Inflammatory macrophage treated with lipopolysaccharide for 4 hours (primary cell): ENCODE measurements at regions not wholly inside any gene's neighbourhood (a gene's known extent, or its start where the extent isn't known, plus 50 kb on each side); places are given as distances from the start of the nearest gene placed in this dataset.

Source experiments
- DNase-seq: peaks from one replicate; pipeline ENCODE4 v3.0.0-alpha.2; 2020

GRCh38 chr6:137763436-137763835 is 103.6 kb upstream of the TNFAIP3 start:
- DNase-seq, result no peak

DNA sequence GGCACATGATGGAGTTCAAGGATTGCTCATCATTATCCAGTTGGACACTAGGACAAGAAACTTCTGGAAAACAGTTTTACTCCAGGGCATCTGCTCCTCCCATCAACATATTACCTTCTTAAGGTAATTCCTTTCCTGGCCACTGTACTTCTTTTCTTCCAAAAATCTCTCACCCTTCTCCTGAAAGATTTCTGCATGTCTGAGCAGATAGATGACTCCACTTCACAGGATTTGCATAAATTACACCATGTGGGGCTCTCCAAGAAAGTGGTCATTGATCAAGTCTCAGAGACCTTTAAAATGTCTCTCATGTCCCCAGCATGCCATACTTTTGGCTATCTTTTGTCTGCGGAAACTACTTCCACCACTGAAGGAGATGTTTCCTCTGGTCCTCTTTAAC is 103.2 kb upstream of the TNFAIP3 start:
- DNase-seq, result peak; percentile 62

- peak; percentile 50 for DNase-seq
Measured at GRCh38 chr6:137764464-137764863, 102.6 kb upstream of the TNFAIP3 start.

DNA sequence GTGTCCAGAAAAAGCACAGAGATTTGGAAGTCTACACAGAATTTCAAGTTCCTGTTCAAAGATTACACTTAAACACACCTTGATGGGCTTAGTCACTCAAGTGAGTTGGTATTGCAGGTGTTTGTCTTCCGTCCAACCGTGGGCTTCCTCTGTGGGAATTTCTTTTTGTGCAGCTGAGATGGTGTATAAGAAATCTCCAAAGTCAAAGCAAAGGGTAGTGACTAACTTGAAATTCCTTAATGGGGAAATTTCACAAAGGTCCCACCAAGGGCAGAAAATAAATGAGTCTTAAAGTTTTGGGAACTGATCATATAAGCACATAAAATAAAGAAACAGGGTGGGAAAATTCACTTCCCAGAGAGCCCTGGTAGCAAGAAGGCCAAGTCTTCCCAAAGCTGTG is 102.0 kb upstream of the TNFAIP3 start:
- peak; percentile 51 for DNase-seq

DNA sequence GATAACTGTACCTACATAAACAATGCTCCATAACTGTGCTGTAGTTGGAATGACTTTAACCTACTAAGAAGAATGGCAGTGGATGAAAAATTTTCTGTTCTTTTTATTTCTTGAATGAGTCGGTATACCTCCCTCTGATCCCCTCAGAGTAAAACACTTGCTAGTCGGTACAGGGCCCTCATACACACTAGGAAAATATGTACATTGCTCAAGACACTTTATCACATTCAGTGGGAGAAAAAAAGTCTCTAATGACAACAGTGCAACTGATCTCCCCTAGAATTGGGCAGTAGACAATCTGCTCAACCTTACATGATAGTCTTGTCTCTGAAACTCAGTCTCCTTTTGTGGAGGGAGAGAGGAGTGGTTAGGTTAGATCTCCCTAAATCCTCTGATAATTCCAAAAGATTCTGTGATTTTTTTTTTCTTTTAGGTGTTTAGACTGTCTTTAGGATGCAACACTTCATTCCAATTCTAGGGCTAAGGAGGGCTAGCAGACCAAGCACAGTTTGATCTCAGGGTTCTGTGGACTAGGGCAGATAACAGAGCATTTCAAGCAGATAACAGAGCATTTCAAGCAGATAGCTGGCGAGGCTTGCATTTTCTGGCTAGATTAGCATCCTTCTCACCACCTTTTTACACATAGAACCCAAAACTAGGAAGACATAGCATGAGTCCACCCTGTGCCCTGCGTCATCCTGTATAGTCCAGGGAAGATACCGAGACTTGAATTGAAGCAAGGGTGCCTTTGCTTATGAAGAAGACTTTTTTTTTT is 100.3 kb upstream of the TNFAIP3 start:
- DNase-seq, result no peak

- no peak for DNase-seq
Measured at GRCh38 chr6:137767465-137767864, 99.6 kb upstream of the TNFAIP3 start.

- DNase-seq, result peak; percentile 83
Measured at GRCh38 chr6:137767911-137768690, 99.0 kb upstream of the TNFAIP3 start.

- no peak for DNase-seq
Measured at GRCh38 chr6:137768935-137769334, 98.1 kb upstream of the TNFAIP3 start.

GRCh38 chr6:137769797-137770362 is 97.2 kb upstream of the TNFAIP3 start:
- no peak for DNase-seq

GRCh38 chr6:137772541-137773250 is 94.4 kb upstream of the TNFAIP3 start:
- peak; percentile 79 for DNase-seq

DNA sequence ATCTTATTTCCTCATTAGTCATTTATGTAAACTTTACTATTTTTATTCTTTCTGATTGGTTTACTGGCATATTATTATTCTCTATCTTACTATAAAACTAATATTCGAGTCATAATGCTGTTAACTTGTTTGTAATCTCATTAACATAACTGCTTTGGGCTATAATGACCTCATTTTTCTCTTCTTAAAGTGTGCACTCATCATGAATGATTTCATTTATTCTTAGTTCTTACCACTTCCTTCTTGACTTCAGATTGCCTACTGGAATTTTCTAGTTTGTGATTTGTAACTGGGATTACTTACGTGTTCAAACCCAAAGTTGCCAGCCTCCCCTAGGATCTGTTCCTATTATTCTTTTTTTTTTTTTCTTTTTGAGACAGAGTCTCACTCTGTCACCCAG is 91.8 kb upstream of the TNFAIP3 start:
- peak; percentile 87 for DNase-seq

DNA sequence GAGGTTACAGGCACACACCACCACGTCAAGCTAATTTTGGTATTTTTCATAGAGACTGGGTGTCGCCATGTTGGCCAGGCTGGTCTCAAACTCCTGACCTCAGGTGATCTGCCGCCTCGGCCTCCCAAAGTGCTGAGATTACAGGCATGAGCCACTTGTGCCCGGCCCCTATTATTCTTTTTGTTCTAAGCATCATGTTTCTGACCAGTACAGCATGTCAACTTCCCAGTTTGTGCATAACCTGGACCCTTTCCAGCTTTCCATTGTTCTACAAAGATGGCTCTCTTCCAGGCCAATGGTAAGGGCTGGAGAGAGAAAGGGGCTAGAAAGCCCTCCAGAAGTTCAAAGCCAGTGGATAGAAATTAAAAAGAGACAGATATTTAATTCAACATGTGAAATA is 91.3 kb upstream of the TNFAIP3 start:
- no peak for DNase-seq

DNA sequence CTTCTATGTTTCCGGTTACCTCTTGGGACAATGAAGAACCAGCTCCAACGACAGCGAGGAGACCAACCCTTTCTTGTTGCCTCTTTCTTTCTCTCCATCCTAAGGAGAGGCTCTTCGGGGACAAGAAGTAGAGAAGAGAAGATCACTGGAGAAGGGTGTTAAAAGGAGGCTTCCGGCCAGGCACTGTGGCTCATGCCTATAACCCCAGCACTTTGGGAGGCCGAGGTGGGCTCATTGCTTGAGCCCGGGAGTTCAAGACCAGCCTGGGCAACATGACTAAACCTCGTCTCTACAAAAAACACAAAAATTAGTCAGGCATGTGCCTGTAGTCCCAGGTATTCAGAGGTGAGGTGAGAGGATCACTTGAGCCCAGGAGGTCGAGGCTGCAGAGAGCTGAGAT is 90.8 kb upstream of the TNFAIP3 start:
- no peak for DNase-seq

- no peak for DNase-seq
Measured at GRCh38 chr6:137776786-137777686, 90.0 kb upstream of the TNFAIP3 start.

DNA sequence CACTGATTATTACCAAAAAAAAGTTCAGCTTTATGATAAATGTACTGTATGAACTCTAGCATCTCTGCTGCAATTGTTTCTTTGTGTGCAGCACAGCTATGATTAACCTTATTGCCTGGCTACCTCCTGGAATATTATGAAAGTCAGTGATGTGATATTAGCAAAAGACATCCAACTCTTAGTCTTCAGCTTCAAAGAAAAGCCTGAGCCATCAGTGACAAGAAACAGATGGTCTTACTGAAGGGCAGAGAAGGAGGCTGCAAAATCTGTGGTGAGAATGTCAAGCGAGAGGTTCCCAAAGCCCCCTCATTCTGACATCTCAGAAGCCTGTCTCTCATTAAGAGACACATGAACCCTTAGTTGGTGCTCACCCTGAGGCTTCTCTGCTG is 89.4 kb upstream of the TNFAIP3 start:
- no peak for DNase-seq

DNA sequence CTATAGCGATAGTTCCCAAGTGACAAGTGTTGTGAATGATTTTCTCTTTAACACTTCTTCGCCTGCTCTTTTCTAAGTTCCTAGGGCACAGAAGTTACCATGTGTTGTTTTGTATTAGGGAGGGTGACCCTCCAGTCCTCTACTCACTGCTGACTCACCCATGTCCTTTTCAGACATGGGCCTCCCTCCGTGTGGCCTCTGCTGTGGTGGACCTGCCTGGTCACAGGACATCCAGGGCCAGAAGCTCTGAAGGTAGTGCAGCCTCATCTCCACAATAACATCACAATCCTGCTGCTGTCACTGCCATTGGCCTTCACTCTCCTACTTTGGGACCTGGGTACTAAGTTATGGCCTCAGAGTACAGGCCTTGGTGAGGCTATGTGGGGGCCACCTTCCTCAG is 87.1 kb upstream of the TNFAIP3 start:
- DNase-seq, result no peak

DNA sequence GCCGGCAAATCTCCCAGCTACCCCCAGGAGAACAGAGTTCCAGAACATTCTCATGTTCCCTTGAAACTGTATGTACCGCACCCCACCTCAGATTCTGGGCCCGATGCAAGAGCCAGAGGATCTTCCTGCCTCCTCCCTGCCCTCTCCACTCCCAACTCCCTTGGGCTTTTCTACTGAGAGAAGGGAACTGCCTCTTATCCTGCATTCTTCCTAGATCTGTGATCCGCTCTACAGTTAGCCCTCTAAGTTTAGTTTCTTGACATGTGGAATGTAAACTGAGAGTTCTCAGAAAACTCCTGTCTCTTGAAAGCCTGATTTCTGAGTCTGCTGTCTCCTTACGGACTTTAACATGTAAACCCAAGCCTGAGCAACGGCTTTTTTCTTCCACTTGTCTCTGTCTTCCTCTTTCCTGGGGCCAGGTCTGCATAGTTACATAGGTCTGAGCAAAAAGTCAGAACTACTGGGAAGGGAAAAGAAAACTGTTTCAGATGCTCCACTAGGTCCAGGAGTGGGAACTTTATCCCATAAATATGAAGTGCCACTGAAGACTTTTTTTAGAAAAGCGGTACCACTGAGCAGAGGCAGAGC is 86.5 kb upstream of the TNFAIP3 start:
- DNase-seq, result no peak

GRCh38 chr6:137781639-137782038 is 85.4 kb upstream of the TNFAIP3 start:
- no peak for DNase-seq

DNA sequence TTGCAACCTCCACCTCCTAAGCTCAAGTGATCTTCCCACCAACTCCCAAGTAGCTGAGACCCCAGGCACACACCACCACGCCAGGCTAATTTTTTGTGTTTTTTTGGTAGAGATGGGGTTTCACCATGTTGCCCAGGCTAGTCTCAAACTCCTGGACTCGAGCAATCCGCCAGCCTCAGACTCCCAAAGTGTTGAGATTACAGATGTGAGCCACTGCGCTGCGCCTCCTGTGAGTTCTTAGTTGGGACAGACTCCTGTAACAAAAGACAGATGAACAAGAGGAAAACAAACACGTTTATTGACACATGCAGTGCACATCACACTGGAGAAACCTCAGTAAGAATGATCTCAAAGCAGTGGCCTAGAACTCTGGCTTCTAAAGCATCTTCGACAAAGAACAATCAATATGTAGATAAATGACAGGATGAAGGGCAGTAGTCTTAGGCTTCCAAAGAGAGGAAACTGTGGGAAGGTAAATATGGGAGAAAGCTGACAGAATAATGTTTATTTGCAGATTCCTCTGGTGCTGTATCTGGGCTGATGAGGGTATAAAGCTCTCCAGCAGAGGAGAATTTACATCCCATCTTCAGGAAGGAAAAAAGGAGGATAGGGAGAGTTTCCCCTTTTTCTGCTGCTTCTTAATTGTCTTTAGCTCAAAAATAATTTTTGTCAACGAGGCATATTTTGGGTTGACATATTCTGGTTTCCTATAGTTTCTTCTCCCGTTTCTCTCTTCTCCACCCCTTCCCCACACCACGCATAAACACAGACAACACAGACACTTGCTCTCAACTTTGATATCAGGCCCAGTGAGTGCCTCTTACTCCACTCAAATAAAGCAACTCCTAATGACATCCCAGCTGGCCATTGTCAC is 84.7 kb upstream of the TNFAIP3 start:
- no peak for DNase-seq

- DNase-seq, result no peak
Measured at GRCh38 chr6:137783710-137784109, 83.3 kb upstream of the TNFAIP3 start.

DNA sequence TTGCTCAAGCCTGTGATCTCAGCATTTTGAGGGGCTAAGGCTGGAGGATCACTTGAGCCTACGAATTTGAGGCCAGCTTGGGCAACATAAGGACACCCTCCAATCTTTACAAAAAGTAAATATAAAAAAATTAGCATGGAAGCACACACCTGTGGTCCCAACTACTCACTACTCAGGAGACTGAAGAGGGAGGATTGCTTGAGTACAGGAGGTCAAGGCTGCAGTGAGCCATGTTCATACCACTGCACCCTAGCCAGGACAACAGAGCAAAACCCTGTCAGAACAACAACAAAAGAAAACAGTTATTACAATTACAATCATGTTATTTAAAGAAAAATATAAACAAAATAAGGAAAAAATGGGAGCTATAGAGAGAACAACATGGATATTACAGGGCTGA is 82.5 kb upstream of the TNFAIP3 start:
- no peak for DNase-seq
